ENCODE measurements at regions not wholly inside any gene's neighbourhood (a gene's known extent, or its start where the extent isn't known, plus 50 kb on each side); places are given as distances from the start of the nearest gene placed in this dataset.

DNA sequence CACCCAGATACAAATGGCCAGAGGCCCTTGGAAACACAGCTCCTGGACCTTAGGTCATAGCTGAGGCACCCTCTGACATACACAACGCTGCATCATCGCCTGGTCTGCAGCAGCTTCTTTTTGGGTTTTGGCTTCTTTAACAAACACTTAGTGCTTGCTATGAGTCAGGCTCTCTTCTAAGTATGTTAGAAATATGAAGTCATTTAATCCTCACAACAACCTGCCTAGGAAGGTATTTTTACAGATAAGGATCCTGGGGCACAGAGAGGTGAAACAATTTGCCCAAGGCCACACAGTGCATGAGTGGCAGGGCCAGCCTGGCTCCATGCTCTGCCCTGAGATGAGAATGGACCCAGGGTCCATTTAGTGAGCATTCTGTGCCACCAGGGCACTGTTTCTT, 96.6 kb downstream of the TMEM17 start:
- no peak overlapping the region for H3K9ac ChIP-seq (ENCODE audit: low read length)
- no peaks in the 10 kb centered on the region for H3K79me2 ChIP-seq (ENCODE audit: low read length)
- peaks cover 12% of the 10 kb centered on the region for H3F3A ChIP-seq (ENCODE audit: insufficient read depth, low read length)
- TF ChIP-seq EZH2phosphoT487 (IDR thresholded peaks at IDR 0.05; ENCODE audit: low read length), result no peak
- TF ChIP-seq EZH2 (optimal IDR thresholded peaks at IDR 0.05; ENCODE audit: low read depth, low read length), result no peak
- peaks cover 21% of the 10 kb centered on the region for H3K4me1 ChIP-seq (ENCODE audit: low read length)
- DNase-seq, result no peak
- H3K27me3 ChIP-seq (replicated peaks; ENCODE audit: insufficient read depth, low read length), result no peaks in the 10 kb centered on the region
- H3K4me3 ChIP-seq (ENCODE audit: low read length), result no peak overlapping the region
- no peaks in the 10 kb centered on the region for H4K20me1 ChIP-seq (ENCODE audit: insufficient read depth, low read length)
- no peak overlapping the region for H3K4me2 ChIP-seq (ENCODE audit: low read depth, low read length)
- no peak overlapping the region for H2AFZ ChIP-seq (ENCODE audit: low read length)
- no peaks in the 10 kb centered on the region for H3K9me3 ChIP-seq (replicated peaks; ENCODE audit: insufficient read depth, low read length)
- H3K27ac ChIP-seq (ENCODE audit: low read length), result no peak overlapping the region
- H3K36me3 ChIP-seq (replicated peaks; ENCODE audit: insufficient read depth, low read length), result no peaks in the 10 kb centered on the region
- no peaks in the 10 kb centered on the region for H3K9me2 ChIP-seq (replicated peaks; ENCODE audit: insufficient read depth, low read length)

DNA sequence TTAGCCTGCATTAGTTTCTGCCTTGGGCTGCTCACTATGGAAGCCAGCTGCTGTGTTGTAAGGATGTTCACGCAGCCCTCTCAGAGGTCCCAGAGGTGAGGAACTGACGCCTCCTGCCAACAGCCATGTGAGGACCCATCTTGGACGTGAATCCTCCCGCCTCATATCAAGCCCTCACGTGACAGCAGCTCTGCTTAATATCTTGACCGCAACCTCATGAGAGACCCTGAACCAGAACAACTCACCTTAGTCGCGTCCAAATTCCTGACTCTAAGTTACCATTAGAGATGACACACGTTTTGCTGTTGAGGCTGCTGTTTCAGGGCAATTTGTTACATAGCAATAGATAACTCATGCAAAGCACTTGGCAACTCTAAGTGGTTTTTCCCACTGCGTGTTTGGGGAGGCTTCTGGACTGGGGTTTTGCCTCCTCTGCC, 97.7 kb downstream of the TMEM17 start:
- Histone ChIP-seq H3K27ac (ENCODE audit: low read length) (no peak overlapping the region), H3K79me2 (ENCODE audit: low read length) (no peaks in the 10 kb centered on the region), H3K36me3 (replicated peaks; ENCODE audit: insufficient read depth, low read length) (no peaks in the 10 kb centered on the region), H3K4me2 (ENCODE audit: low read depth, low read length) (no peak overlapping the region), H3K9me2 (replicated peaks; ENCODE audit: insufficient read depth, low read length) (no peaks in the 10 kb centered on the region), H3K4me1 (ENCODE audit: low read length) (peaks cover 10% of the 10 kb centered on the region), H3K9me3 (replicated peaks; ENCODE audit: insufficient read depth, low read length) (no peaks in the 10 kb centered on the region), H3F3A (ENCODE audit: insufficient read depth, low read length) (no peaks in the 10 kb centered on the region), H4K20me1 (ENCODE audit: insufficient read depth, low read length) (no peaks in the 10 kb centered on the region), H3K27me3 (replicated peaks; ENCODE audit: insufficient read depth, low read length) (no peaks in the 10 kb centered on the region), H3K9ac (ENCODE audit: low read length) (no peak overlapping the region), H3K4me3 (ENCODE audit: low read length) (no peak overlapping the region), H2AFZ (ENCODE audit: low read length) (no peak overlapping the region)
- TF ChIP-seq EZH2phosphoT487 (IDR thresholded peaks at IDR 0.05; ENCODE audit: low read length), result no peak
- TF ChIP-seq EZH2 (optimal IDR thresholded peaks at IDR 0.05; ENCODE audit: low read depth, low read length), result no peak
- TF ChIP-seq, protein P1, sequence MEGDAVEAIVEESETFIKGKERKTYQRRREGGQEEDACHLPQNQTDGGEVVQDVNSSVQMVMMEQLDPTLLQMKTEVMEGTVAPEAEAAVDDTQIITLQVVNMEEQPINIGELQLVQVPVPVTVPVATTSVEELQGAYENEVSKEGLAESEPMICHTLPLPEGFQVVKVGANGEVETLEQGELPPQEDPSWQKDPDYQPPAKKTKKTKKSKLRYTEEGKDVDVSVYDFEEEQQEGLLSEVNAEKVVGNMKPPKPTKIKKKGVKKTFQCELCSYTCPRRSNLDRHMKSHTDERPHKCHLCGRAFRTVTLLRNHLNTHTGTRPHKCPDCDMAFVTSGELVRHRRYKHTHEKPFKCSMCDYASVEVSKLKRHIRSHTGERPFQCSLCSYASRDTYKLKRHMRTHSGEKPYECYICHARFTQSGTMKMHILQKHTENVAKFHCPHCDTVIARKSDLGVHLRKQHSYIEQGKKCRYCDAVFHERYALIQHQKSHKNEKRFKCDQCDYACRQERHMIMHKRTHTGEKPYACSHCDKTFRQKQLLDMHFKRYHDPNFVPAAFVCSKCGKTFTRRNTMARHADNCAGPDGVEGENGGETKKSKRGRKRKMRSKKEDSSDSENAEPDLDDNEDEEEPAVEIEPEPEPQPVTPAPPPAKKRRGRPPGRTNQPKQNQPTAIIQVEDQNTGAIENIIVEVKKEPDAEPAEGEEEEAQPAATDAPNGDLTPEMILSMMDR (IDR thresholded peaks at IDR 0.05; ENCODE audit: low read length), result no peak
- DNase-seq, result no peak

DNA sequence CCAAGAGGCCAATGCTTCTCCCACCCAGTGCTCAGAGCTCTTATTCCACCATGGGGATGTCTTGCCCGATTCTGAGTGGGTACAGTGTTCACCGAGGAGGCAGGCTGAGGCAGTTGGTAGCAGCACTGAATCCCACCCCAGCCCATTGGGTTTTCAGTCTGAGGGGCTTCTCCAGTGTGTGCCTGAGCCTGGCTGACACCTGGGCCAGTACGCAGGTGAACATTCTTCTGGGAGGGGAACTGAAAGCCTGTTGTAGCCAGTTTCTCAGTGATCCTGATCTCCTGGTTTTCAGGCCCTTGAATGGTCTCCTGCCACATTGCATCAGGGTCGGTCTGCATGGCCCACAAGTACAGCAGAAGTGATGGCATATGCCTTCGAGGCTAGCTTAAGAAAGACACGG, 98.2 kb downstream of the TMEM17 start:
- Histone ChIP-seq H3K36me3 (replicated peaks; ENCODE audit: insufficient read depth, low read length) (no peaks in the 10 kb centered on the region), H3K4me1 (ENCODE audit: low read length) (peaks cover 10% of the 10 kb centered on the region), H3F3A (ENCODE audit: insufficient read depth, low read length) (no peaks in the 10 kb centered on the region), H3K9me2 (replicated peaks; ENCODE audit: insufficient read depth, low read length) (no peaks in the 10 kb centered on the region), H3K9ac (ENCODE audit: low read length) (no peak overlapping the region), H2AFZ (ENCODE audit: low read length) (no peak overlapping the region), H3K9me3 (replicated peaks; ENCODE audit: insufficient read depth, low read length) (no peaks in the 10 kb centered on the region), H3K4me2 (ENCODE audit: low read depth, low read length) (no peak overlapping the region), H3K4me3 (ENCODE audit: low read length) (no peak overlapping the region), H4K20me1 (ENCODE audit: insufficient read depth, low read length) (no peaks in the 10 kb centered on the region), H3K79me2 (ENCODE audit: low read length) (no peaks in the 10 kb centered on the region), H3K27me3 (replicated peaks; ENCODE audit: insufficient read depth, low read length) (no peaks in the 10 kb centered on the region), H3K27ac (ENCODE audit: low read length) (no peak overlapping the region)
- TF ChIP-seq EZH2 (optimal IDR thresholded peaks at IDR 0.05; ENCODE audit: low read depth, low read length) (no peak), EZH2phosphoT487 (IDR thresholded peaks at IDR 0.05; ENCODE audit: low read length) (no peak)
- TF ChIP-seq, protein P1 (IDR thresholded peaks at IDR 0.05; ENCODE audit: low read length), result no peak
- DNase-seq, result no peak

DNA sequence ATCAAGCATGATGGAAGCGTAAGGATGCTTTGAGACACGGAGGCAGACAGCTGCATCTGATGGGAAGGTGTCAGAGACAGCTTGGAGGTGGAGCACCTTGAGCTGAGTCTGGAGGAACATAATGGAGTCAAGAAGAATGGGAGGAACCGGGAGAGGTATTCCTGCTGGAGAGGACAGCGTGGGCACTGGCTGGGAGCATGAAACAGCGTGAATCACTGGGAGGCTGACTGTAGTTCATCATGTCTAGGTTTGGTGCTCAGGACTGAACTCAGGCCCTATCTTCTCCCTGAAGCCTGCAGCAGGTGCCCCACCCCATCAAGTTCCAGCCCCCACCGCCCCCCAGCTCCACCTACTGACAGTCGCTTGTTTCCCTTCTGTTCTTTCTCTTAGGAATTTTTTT, 98.6 kb downstream of the TMEM17 start:
- DNase-seq, result no peak
- Histone ChIP-seq H3K4me2 (ENCODE audit: low read depth, low read length) (no peak overlapping the region), H3K27ac (ENCODE audit: low read length) (no peak overlapping the region), H3K4me1 (ENCODE audit: low read length) (peaks cover 10% of the 10 kb centered on the region), H3F3A (ENCODE audit: insufficient read depth, low read length) (no peaks in the 10 kb centered on the region), H3K4me3 (ENCODE audit: low read length) (no peak overlapping the region), H3K36me3 (replicated peaks; ENCODE audit: insufficient read depth, low read length) (no peaks in the 10 kb centered on the region), H3K9ac (ENCODE audit: low read length) (no peak overlapping the region), H3K27me3 (replicated peaks; ENCODE audit: insufficient read depth, low read length) (no peaks in the 10 kb centered on the region), H3K79me2 (ENCODE audit: low read length) (no peaks in the 10 kb centered on the region), H4K20me1 (ENCODE audit: insufficient read depth, low read length) (no peaks in the 10 kb centered on the region), H2AFZ (ENCODE audit: low read length) (no peak overlapping the region), H3K9me2 (replicated peaks; ENCODE audit: insufficient read depth, low read length) (no peaks in the 10 kb centered on the region), H3K9me3 (replicated peaks; ENCODE audit: insufficient read depth, low read length) (no peaks in the 10 kb centered on the region)
- TF ChIP-seq EZH2 (optimal IDR thresholded peaks at IDR 0.05; ENCODE audit: low read depth, low read length) (no peak), EZH2phosphoT487 (IDR thresholded peaks at IDR 0.05; ENCODE audit: low read length) (no peak)
- TF ChIP-seq, protein P1 (IDR thresholded peaks at IDR 0.05; ENCODE audit: low read length), result no peak

Measured in MM.1S (cell line).